ENCODE measurements at regions not wholly inside any gene's neighbourhood (a gene's known extent, or its start where the extent isn't known, plus 50 kb on each side); places are given as distances from the start of the nearest gene placed in this dataset.

DNA sequence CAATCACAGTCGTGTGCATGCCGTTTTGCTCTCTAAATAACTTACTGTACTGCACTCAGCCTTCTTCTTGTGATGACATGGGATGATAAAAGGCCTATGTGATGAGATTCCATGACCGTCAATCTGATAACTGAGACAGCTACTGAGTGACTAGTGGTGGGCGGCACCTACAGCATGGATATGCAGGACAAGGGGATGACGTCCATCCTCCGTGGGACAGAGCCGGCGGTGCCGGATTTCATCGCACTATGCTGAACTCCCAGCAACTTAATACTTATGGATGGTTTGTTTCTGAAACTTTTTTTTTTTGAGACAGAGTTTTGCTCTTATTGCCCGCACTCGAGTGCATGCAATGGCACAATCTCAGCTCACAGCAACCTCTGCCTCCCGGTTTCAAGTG is 146.8 kb upstream of the TSHZ3 start:
- TF ChIP-seq, protein P1, sequence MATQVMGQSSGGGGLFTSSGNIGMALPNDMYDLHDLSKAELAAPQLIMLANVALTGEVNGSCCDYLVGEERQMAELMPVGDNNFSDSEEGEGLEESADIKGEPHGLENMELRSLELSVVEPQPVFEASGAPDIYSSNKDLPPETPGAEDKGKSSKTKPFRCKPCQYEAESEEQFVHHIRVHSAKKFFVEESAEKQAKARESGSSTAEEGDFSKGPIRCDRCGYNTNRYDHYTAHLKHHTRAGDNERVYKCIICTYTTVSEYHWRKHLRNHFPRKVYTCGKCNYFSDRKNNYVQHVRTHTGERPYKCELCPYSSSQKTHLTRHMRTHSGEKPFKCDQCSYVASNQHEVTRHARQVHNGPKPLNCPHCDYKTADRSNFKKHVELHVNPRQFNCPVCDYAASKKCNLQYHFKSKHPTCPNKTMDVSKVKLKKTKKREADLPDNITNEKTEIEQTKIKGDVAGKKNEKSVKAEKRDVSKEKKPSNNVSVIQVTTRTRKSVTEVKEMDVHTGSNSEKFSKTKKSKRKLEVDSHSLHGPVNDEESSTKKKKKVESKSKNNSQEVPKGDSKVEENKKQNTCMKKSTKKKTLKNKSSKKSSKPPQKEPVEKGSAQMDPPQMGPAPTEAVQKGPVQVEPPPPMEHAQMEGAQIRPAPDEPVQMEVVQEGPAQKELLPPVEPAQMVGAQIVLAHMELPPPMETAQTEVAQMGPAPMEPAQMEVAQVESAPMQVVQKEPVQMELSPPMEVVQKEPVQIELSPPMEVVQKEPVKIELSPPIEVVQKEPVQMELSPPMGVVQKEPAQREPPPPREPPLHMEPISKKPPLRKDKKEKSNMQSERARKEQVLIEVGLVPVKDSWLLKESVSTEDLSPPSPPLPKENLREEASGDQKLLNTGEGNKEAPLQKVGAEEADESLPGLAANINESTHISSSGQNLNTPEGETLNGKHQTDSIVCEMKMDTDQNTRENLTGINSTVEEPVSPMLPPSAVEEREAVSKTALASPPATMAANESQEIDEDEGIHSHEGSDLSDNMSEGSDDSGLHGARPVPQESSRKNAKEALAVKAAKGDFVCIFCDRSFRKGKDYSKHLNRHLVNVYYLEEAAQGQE (IDR thresholded peaks at IDR 0.05; ENCODE audit: insufficient replicate concordance, low read depth): no peak
- TF ChIP-seq POLR2AphosphoS5 (IDR thresholded peaks at IDR 0.05; ENCODE audit: low read depth): no peak
- TF ChIP-seq, protein P2, sequence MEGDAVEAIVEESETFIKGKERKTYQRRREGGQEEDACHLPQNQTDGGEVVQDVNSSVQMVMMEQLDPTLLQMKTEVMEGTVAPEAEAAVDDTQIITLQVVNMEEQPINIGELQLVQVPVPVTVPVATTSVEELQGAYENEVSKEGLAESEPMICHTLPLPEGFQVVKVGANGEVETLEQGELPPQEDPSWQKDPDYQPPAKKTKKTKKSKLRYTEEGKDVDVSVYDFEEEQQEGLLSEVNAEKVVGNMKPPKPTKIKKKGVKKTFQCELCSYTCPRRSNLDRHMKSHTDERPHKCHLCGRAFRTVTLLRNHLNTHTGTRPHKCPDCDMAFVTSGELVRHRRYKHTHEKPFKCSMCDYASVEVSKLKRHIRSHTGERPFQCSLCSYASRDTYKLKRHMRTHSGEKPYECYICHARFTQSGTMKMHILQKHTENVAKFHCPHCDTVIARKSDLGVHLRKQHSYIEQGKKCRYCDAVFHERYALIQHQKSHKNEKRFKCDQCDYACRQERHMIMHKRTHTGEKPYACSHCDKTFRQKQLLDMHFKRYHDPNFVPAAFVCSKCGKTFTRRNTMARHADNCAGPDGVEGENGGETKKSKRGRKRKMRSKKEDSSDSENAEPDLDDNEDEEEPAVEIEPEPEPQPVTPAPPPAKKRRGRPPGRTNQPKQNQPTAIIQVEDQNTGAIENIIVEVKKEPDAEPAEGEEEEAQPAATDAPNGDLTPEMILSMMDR (IDR thresholded peaks at IDR 0.05; ENCODE audit: insufficient read depth, low read length): no peak
- no peak for TF ChIP-seq GABPA (IDR thresholded peaks at IDR 0.05; ENCODE audit: low read depth)
- no peak for TF ChIP-seq SPI1 (IDR thresholded peaks at IDR 0.05; ENCODE audit: borderline replicate concordance, low read depth)

All from HL-60 (cell line).